Stimulated activated CD4-positive, alpha-beta T cell treated with anti-CD3 and anti-CD28 coated beads, Interleukin-4, amount 100 ng/mL, for 48 hours (primary cell): ENCODE measurements at regions not wholly inside any gene's neighbourhood (a gene's known extent, or its start where the extent isn't known, plus 50 kb on each side); places are given as distances from the start of the nearest gene placed in this dataset.
"Not testable (repeated sequence)": the region's sequence is repeated elsewhere in the genome, so short reads cannot be mapped to it uniquely, and the experiment has no call there.

ENCODE experiments used
- DNase-seq, 2 donors: peaks; one replicate each; pipeline ENCODE4 v3.0.0-alpha.2; 2020; ENCODE audit warnings: low read depth in 2 of 2

DNA sequence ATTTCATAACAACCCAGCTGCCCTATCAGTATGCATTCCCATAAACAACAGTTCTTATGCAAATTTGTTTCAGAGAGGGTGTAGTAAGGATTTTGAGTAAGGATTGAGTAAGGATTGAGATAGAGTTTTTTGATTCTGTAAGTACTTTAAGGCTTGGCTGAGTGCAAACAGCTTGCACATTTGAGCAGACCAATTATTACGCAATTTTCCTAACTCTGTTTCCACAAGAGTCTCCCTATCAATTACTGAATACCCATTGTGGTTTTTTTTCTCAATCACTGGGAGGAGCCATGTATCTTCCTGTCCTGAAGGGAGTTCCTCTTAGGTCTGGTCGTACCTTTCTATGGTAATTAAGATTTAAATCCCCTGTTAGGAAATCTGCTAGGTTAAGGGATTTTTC, 105.0 kb upstream of the AADAT start:
- not testable (repeated sequence) for DNase-seq

DNA sequence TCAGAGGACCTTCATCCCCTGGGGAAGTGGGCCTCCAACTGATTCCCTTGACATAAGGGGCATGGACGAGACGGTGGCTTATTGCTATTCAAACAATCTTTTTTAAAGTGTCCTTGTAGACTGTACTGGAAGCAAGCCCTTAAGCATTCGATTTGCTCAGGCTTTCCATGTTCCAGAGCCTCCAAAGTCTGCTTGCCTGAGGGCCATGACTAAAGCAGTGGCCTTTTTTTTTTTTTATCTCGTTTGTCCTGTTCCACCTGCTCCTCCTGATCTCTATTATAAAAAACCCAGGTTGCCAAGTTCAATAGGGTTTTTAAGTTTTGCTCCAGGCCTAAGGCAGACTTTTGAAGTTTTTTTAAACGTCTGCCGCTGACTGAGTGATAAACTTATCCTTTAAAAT, 103.7 kb upstream of the AADAT start:
- no peak for DNase-seq

DNA sequence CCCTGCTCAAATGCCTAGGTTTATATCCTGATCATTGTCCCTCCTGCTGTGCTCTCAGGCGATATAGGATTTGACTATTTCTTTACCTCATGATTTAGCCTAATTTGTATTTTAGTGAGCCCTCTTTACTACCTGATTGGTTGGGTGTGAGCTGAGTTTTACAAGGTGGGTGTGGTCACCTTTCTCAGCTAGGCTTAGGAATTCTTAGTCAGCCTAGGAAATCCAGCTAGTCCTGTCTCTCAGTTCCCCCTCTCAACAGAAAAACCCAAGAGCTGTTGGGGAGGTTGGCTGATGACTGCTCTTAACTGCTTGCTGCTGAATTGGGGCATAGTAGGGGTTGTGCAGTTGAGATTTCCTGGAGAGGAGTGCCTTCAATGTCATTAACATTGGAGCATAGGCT, 100.5 kb upstream of the AADAT start:
- no peak for DNase-seq

DNA sequence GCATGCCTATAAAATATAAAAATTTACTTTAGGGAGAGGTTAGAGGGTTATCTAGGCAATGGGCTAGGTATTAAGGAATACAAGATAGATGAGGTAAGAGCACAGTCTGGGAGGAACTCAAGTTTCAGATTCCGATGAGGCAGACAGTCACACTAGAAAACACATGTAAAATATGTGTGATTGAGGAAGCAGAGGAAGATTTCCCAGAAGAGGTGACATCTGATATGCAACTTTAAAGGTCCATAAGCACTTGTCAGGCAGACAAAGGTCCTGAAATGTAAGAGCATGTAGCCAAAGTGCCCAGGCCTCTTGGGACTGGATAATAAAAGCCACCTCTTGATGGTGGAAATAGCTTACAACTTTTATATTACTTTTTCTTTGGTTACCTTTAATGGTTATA, 81.1 kb upstream of the AADAT start:
- DNase-seq: no peak

DNA sequence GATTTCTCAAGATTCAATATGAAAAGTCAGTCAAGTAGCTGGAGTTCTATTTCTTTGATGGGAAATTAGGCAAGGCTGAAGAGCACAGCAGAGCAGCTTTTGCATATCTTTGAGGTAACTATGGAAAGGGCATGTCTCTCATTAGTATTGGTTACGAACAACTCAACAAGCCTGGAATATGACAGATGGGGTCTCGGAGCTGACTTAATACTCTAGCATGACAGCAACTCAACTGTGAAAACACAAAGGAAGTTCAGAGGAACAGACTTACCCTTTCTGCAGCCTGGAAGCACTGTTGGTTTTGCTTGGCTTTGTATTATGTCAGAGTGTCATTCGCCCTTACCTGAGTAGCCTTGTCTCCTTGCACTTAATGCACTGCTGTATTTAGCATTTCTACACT, 79.9 kb upstream of the AADAT start:
- no peak for DNase-seq

DNA sequence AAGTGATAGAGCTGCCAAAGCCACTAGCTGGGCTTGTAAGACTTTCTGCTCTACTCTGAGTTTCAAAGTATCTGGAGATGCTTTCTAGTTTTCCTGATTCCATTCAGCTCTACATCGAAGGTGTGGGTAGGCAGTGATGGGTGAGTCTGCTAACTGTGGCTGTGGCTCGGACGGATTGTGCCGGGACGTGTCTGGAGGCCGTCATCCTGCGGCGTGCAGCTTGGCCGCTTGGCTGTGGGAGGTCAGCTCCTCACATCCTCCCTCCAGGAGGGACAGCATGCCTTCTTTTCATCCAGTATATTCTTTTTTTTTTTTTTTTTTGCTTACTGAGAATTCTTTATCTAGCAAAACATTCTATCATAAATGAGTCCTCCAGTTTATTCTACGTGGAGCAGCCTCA, 77.9 kb upstream of the AADAT start:
- no peak for DNase-seq

DNA sequence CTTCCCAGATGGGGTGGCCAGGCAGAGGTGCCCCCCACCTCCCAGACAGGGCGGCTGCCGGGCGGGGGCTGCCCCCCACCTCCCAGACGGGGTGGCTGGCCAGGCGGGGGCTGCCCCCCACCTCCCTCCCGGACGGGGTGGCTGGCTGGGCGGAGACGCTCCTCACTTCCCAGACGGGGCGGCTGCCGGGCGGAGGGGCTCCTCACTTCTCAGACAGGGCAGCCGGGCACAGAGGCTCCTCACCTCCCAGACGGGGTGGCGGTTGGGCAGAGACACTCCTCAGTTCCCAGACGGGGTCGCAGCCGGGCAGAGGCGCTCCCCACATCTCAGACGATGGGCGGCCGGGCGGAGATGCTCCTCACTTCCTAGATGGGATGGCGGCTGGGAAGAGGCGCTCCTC, 76.4 kb upstream of the AADAT start:
- not testable (repeated sequence) for DNase-seq

DNA sequence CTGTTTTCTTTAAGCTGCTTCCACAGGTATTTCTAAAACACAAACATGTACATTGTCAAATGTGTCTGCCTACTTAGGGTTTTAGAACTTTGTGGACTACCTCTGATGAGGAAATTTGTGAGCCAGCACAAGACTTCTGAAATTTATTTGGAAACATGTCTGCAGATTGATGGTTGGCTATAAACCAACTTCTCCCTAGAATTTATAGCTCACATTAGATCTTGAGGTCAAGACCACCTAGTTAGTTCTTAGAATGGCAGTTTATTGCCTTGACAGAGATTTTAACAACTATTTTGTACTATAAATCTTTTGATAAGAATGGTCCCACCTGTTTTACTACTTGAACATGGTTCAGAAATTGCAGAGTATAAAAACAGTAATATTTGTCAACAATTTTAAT, 72.7 kb upstream of the AADAT start:
- DNase-seq: no peak

DNA sequence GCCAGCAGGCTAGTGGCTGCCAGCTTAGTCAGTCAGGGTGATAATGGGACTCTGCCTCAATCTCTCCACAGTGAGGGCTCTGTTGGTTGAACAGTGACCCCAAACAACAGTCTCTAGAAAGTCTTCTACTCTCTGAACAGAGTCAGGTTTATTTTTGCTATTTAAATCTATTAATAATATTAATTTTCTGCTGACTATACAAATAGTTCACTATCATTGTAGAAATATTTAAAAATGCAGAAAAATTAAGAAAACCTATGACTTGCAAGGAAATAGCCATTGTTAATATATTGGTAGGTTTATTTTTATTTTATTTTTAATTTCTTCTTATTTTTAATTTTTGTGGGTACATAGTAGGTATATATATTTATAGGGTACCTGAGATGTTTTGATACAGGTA, 67.9 kb upstream of the AADAT start:
- no peak for DNase-seq

DNA sequence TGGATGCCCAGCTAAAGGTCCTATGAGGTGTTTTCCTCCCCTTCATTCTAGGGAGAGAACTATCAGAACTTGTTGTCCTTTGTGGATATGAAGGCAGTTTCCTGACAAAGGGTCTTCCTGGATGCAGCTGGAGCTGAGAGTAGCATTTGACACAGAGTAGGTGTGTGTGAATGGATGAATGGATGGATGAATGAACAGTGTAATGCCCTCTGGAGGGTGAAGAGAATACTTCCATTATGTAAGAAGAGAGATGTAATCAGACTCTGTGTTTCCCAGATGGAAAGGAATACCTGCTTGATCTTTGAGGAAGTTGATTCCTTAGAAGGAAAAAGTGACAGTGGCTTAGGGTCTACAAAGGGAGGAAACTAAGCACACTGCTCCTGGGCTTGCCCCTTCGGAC, 55.4 kb upstream of the AADAT start:
- no peak for DNase-seq

DNA sequence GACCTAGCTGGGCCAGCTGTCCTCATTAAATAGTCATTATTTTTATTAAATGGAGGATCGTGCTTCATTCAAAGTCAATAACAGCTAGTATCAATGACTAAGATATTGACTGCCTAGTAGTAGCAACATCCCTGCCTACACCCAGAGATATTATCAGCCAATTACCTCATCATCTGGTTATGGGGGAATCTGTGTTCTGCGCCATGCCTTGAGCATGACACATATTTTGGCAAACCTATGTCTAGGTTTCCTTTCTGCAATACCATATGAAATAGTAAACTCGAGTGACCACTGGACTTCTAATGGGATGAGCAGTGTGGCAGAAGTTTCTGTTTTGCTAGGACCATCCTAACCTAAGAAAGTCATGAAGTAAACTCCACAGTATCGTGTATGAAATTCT, 50.0 kb upstream of the AADAT start:
- no peak for DNase-seq
